NCI-H146 treated with DMSO at 0.1 percent for 48 hours (cell line): ENCODE measurements at regions not wholly inside any gene's neighbourhood (a gene's known extent, or its start where the extent isn't known, plus 50 kb on each side); places are given as distances from the start of the nearest gene placed in this dataset.
"Not testable (repeated sequence)": the region's sequence is repeated elsewhere in the genome, so short reads cannot be mapped to it uniquely, and the experiment has no call there.

ENCODE experiments used
- DNase-seq: peaks from one replicate; lab custom pipeline; 2025; ENCODE audit not compliant: unreplicated experiment; lab: John Stamatoyannopoulos, UW

DNA sequence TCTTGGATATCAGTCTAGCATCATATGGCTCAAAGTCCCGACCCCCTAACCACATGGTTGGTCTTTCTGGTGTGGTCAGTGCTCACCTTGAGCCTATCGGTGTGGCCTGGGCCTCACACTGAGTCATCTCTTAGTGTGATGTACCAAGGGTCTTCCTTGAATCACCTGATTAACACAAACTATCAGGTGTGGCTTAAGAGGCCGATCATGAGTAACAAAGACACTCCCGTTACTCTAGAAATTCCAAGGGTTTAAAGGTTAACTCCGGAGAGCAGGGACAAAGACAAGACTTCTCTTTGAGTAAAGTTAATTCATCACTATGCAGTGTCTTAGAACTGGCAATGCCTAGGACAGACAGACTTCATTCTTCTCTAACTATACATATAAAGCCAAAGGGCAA lies 52.3 kb upstream of the ARMC3 start:
- no peak for DNase-seq

DNA sequence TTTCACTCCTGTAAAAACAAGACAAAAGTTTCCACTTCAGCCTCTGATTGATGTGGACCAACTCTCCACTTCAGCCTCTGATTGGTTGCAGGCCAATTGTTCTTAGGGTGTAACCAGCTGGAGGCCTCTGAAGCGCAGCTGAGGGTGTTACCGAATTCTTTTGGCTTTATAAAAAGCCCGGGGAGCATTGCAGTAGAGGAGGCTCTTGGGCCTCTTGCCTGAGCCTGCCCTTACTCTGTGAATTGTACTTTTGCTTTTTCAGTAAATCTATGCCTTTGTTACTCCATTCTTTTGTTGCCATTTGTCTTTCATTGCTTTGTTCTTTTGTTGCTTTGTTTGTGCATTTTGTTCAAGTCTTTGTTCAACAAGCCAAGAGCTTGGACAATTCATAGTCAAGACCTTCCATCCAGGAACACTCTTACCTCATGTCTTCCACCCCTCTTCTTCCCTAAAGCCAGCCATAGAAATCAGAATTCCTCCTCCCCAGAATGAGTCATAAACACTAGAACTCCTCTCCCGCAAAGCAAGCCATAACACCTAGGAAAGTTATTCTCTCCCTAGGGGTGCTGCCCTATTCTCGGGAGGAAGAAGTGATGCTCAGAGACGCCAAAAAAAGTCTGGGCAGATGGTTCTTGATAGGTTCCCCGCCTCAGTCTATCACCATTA lies 53.5 kb upstream of the ARMC3 start:
- no peak for DNase-seq

DNA sequence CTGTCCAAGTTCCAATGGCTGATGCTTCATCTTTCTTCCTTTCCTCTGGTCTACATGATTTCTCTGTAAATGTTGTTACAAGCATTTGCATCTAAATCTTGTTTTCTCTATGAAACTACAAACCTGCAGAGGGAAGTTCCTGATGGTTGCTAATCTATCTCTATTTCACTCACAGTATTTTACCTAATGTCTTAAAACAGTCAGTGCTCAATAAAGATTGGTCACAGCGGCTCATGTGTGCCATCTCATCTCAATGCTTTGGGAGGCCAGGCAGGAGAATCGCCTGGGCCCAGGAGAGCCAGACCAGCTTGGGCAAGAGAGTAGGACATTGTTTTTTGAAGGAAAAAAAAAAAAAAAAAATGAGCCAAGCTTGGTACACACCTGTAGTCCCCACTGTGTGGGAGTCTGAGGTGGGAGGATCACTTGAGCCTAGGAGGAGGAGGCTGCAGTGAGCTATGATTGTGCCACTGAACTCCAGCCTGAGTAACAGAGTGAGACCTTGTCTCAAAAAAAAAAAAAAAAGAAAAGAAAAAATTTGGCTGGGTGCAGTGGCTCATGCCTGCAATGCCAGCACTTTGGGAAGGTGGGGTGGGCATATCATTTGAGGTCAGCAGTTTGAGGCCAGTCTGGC lies 71.3 kb upstream of the ARMC3 start:
- no peak for DNase-seq

DNA sequence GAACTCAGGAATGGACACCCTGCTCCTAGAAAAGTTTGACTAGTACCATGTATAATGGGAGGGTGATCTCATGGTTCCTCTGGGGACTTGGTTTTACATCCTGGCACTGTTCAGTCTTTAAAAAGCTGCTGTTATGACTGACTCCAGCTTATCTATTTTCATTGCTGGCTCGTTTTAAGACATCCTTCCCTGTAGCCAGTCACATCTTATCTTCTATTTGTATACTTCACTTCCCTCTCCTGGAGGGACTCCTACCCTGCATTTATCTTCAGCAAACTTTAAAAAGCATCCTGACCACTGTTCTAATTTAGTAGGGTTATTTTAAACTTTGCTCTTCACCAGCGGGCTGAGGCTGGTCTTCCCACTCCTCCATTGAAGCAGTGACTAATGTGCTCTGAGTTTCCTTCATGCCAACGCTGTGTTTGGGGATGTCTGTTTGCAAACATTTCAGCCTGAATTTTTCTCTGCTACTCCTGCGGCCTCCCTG lies 72.9 kb upstream of the ARMC3 start:
- DNase-seq = no peak

DNA sequence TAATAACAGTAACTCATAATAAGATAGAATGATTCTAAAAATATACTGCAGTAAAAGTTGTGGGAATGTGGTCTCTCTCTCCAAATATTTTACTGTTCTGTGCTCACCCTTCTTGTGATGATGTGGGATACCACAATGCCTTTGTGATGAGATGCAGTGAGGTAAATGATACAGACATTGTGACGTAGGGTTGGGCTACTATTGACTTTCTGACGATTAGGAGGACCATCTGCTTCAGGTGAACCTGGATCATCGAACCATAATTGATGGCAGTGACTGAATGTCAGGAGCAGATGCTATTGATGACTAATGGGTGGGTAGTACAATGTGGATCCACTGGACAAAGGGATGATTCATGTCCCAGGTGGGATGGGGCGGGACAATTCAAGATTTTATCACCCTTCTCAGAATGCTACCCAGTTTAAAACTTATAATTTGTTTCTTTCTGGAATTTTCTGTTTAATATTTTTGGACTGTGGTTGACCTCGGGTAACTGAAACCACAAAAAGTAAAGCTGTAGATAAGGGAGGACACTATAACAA lies 73.9 kb upstream of the ARMC3 start:
- DNase-seq = no peak

DNA sequence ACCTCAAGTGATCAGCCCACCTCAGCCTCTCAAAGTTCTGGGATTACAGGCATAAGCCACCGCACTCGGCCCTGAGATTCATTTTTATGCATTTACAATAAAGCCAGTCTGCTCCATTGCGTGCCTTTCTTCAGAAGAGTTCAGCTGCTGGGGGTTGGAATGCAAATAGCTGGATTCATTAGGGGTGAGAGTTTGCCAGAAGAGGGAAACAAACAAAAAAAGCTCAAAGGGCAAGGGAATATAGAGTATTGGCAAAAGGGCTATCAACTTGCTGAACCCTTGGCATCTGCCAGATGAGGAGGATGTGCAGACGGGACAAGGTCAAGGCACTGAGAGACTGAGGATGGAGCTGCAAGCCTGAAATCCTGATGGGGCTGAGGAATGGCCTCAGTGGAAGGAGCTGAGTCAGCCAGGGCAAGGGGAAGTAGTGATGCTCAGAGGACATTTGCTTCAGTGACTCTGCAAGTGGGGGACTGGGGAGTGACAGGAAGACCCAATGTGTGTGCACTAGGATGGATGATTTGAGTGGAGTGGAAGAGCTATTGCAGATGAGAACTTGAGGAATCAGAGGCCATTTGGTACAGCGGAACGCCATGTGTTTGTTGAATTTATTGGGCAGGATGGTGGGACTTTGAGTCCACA lies 75.0 kb upstream of the ARMC3 start:
- DNase-seq = no peak

DNA sequence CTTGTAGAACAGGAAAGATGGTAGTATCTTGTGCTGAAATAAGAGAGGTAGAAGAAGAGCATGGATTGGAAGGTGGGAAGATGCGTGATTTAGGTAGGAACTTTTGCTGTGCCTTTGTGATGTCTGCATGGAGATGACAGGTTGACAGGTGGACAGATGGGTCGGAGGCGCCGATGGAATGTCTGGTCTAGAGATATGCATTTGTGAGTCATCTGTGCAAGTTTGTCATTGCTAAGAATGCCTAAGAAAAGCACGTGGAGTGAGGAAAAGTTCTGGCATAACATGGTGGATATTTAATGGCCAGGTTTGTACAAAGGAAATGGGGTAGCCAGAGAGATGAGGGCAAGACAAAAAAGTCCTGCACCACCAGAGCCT lies 76.0 kb upstream of the ARMC3 start:
- DNase-seq = no peak

DNA sequence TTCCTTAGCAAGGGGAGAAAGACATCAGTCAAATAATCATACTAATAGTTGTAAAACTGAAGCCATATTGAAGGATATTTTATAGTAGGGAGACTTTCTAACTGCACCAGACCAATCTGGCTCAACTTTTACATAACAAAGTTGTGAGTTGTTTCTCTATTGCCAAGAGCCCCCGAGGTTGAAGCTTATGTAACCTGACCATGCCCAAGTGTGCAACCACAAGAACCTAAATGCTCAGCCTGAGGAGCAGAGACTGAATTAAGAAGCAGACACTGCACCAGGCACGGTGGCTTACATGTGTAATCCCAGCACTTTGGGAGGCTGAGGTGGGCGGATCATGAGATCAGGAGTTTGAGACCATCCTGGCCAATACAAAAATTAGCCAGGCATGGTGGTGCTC lies 77.3 kb upstream of the ARMC3 start:
- no peak for DNase-seq

DNA sequence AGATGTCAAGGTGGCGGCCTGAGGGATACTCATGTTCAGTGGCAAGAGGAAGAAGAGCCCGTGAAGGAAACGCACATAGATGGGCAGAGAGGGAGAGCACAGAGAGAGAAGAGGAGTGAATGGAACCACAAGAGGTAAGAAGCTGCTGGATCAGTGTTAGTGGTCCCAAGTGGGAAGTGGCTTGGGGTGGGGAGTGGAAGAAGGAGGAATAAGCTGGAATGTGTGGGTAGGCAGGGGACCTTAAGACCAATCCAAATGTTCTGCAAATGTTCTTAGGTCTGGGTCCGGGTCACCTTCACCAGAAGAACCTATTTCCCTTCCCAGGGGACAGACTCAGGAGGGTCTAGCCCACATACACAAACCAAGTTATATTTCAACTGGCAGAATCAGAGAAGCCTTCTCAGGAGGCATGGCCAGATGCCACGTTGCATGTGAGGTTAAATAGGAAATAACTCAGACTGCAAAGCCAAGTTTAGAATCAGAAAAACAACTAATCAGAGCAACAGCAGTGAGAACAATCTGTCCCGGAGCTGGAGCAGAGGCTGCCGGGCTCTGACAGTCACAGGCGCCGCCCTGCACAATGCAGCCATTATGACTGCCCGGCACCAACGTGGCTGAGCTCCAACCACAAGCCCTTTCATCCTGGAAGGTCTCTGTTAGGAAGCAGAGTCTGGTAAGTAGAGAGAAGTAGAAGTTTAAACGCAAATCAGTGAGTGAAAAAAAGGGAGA lies 78.6 kb upstream of the ARMC3 start:
- no peak for DNase-seq

DNA sequence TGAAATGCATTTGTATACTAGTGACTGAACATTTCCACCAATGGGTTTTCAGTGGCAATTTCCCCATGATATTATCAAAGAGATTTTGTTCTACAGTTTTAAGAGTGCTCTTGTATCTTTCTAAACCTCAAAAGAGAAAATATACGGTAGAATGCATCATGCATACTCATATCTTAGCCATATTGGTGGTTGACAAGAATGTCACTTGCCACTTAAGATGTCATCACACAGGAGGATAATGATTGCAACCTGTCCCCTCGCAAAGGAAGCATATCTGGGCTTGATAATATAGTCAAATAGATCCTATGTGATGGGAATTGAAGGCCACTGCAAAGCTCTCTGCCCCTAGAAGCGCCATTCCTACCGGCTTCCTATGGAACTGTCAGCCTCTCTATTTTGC lies 79.3 kb upstream of the ARMC3 start:
- DNase-seq = no peak

DNA sequence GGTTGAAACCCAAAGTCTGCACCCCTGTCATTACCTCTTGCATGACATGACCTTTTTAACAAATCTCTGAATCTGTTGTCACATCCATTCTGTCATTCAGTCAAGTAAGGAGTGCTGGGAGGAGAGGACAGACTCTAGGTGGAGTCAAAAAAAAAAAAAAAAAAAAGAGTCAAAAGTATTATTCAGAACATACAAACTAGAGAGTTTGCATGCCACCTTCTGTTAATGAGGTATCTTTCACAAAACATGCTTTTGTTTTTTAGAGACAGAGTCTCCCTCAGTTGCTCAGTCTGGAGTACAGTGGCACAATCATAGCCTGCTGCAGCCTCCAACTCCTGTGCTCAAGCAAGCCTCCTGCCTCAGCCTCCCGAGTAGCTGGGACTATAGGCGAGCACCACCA lies 81.6 kb upstream of the ARMC3 start:
- DNase-seq = no peak

DNA sequence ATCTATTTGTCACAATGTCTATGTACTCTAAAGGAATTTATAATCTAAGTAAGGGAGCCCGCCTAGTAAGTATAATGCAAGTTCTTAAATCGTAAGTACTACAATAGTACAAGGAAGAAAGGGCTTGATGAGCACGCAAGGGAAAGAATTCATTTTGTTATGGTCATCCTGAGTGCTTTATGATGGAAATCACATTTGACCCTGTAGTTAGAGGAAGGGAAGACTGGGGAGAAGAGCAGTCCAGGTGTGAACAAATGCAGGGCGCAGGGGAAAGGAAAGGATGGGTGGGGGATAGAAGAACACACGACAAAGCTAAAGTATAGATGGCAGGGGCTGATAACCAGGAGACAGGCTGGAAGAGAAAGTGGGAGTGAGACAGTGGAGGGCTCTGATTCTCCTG lies 88.2 kb upstream of the ARMC3 start:
- no peak for DNase-seq

DNA sequence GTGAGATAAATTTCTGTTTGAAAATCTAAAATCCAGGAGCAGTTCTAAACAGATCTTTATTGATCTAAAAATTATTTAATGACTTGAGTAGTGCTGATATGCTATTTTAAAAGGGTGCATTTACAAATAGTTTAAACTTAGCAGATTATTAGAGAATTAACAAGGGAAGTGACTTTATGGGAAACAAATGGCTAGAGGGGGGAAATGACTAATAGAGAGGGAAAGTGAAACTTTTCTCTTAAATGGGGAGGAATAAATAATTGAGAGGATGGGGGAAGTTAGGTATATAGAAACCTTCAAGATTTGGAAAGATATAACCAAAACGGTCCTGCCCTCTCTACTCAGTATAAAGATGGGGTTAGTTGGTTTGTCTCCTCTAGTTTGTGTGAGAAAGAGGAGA lies 90.1 kb upstream of the ARMC3 start:
- DNase-seq = no peak

DNA sequence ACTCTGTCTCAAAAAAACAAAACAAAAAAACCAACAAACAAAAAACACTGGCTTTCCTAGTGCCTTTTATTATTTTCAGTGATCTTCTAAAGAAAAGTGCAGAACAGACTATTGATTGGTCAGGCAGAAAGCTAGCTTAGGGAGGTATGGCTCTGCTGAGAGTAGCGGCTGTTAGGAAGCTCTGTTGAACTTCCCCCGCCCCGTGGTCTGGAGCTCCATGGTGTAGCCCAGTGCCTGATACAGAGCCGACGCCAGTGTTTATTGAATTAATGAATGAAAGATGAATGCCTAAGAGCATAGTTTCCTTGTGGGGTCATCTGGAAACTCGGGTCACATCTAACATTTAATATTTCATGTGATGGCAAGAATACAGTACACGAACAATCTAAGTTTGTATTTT lies 90.5 kb upstream of the ARMC3 start:
- DNase-seq = no peak

DNA sequence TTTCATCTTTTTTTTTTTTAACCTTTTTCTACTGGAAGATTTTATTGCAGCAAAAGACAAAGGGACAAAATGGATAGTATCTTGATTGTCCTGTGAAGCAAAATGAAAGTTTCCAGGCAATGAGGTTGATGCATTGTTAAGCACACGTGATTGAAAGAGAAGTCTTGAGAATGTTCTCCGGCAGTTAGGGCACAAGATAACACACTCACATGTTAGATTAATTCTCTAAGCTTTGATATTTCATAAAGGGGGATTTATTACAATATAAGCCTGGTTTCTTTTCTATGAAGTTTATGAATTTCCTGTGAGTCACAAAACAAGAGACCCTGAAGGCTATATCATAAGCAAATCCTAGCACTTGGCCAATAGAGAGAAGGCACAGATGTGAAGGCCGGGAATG lies 93.4 kb upstream of the ARMC3 start:
- no peak for DNase-seq

DNA sequence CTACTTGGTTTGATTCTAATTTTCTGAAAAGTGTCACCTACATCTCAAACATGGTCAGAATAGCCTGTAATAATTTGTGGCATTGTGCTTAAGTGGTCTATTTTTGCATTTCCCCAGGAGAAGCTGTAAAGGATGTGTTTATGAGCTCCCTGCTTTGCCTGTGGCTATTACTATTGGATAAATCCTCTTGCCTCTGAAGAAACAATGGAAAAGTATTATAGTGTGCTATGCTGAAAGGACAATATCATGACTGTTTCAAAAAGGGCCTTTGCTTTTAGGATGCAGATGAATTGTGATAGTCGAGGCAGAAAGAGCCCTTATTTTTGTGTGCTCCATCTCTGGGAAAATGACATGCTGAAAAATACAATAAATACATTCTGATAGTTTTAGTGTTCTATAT lies 94.1 kb upstream of the ARMC3 start:
- DNase-seq = no peak

DNA sequence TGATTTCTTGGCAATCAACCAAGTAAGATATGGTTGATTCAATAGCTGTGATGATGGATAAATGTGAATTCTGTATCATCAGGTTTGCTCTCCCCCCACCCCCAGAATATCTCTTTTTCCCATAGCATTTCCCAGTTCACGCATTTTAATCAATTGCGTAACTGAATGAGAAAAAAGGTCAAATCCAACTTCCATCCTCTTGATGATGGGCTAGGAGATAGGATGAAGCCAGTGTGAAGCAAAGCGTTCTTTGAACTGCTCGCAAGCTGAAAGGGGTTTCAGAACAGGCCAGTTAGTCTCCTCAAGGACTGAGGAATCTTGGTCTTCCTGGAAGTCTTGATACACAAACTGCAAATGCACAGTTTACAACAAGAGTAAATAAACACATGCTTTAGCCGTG lies 94.5 kb upstream of the ARMC3 start:
- DNase-seq = no peak

DNA sequence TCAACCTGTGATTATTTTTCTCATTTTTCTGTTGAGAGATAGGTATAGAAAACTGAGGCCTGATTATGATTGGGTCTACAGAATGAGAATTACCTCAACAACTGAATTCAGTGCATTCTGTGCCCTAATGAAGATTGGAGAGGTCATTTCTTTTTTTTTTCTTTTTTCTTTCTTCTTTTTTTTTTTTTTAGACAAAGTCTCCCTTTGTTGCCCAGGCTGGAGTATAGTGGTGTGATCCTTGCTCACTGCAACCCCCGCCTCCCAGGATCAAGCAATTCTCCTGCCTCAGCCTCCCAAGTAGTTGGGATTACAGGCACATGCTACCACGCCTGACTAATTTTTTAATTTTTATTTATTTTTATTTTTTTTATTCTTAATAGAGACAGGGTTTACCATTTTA lies 95.0 kb upstream of the ARMC3 start:
- DNase-seq = no peak

DNA sequence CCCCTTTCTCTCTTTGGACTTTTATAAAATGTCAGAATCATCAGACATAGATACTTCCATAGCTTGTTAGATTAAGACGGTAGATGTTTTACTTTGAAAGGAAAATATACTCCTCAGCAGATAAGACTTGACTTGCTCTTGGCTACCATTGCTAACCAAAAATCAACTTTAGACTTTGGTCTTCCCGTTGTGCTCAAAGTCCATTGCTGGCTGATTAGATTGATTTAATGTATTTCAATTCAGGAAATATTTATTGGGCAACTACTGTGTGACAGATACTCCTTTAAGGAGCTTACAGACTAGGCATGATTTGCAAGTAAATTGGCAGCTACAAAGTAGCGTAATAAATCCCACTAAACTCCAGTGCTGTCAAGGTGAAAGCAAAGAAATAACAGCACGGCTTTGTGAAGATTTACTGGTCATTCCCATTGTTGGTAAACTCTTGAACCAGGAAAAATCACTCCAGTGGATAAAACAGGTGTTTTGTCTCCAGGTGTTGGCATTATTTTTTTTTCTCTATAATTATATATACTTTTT lies 95.7 kb upstream of the ARMC3 start:
- DNase-seq = no peak

DNA sequence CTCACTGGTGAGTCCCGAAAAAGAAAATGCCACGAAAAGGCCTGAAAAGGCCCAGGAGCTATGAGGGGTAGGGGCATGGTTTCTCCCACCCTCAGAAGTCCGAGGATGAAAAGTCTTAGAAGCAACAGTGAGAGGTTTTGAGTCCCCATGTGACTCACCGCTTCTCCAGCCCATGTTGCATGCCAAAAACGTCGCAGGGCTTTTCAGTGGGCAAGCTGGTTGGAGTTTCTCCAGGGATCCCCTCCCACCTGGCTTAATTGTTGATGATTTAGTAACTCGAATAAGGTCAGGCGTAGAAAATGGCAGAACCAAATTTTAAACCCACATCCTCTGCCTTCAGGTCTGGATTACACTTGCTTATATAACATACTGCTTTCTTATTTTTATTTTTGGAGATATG lies 96.3 kb upstream of the ARMC3 start:
- DNase-seq = no peak

DNA sequence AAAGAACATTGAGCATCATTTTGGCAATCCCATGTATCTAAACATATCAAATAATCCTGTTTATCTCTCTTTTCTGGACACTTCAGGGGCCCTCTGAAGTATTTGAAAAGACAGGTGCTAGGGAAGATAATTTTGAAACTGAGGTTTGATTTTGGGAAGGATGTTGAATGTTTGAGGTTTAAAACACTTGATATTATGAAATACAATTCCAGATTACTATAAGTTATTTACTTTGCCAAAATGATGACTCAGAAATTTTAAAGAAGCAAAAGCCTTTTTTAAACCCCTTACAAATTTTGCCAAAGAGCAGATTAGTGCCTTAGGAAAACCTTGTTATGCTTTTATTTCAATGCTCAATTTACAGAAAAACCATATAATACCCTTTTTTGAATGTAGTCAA lies 99.1 kb upstream of the ARMC3 start:
- DNase-seq = not testable (repeated sequence)
